ENCODE measurements at regions not wholly inside any gene's neighbourhood (a gene's known extent, or its start where the extent isn't known, plus 50 kb on each side); places are given as distances from the start of the nearest gene placed in this dataset.

- TF ChIP-seq EZH2 (IDR thresholded peaks at IDR 0.05; ENCODE audit: borderline replicate concordance, low read length), result no peak
- TF ChIP-seq CTCF (conservative IDR thresholded peaks at IDR 0.05 in 1 of 2, IDR thresholded peaks at IDR 0.05 in 1 of 2; ENCODE audit: extremely low read depth in 1 of 2, insufficient read depth in 1 of 2, low read depth in 1 of 2, low read length in 2 of 2), result no peak
Measured at GRCh38 chr5:91898898-91899297, 515.8 kb upstream of the ARRDC3 start.
